ENCODE measurements at regions not wholly inside any gene's neighbourhood (a gene's known extent, or its start where the extent isn't known, plus 50 kb on each side); places are given as distances from the start of the nearest gene placed in this dataset.

- no peak for DNase-seq (ENCODE audit: low read depth)
- TF ChIP-seq CTCF (IDR thresholded peaks at IDR 0.05; ENCODE audit: insufficient read depth, low read length, poor library complexity, severe bottlenecking) = no peak
- Histone ChIP-seq H3K27me3 (ENCODE audit: control insufficient read depth, insufficient read depth, low read length) (no peaks in the 10 kb centered on the region), H3K36me3 (ENCODE audit: control insufficient read depth, insufficient read depth, low read length) (no peaks in the 10 kb centered on the region), H3K4me3 (ENCODE audit: low read depth, low read length) (no peak overlapping the region)
These were observed 351.9 kb downstream of the FOXA2 start for GRCh38 chr20:22232473-22232872.

DNA sequence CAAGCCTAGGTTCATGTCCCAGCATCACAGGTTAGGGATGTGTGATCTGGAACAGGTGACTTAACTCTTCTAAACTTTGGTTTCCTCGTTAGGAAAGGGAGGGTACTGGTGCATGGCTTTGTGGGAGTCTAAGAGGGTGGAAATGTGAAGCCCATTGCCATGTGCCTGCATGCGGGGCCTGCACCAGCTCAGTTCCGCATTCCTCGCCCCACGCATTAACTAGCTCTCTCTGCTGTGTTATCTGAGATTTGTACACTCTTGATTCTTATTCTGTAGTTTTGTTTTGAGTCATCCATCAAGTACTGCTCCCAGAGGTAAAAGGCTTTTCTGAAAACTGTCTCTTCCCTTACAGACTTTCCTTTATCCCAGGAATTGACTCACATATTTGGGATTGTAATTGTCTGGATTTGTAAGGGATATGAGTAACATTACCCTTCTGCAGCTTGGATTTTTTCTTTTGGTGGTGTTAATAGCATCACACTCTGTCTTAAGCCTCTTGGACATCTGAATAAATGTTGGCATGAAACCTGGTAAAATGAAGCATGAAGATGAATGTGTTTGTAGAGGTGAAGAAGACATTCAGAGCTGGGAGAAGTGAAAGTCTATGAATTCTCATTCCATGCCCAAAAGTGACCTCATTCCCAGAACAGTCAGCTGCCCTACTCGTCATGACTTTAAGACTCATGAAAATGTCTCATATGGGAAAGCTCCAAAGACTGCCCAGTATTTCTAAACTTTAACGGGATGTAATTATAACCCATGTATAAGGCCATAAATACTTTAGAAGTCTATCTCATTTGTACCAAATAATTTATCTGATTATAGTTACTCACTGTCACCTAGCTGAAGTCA, 357.3 kb downstream of the FOXA2 start:
- Histone ChIP-seq H3K36me3 (ENCODE audit: control insufficient read depth, insufficient read depth, low read length) (no peaks in the 10 kb centered on the region), H3K27me3 (ENCODE audit: control insufficient read depth, insufficient read depth, low read length) (no peaks in the 10 kb centered on the region), H3K4me3 (ENCODE audit: low read depth, low read length) (no peak overlapping the region)
- DNase-seq (ENCODE audit: low read depth) = no peak
- no peak for TF ChIP-seq CTCF (IDR thresholded peaks at IDR 0.05; ENCODE audit: insufficient read depth, low read length, poor library complexity, severe bottlenecking)

- TF ChIP-seq CTCF (IDR thresholded peaks at IDR 0.05; ENCODE audit: insufficient read depth, low read length, poor library complexity, severe bottlenecking) = no peak
- no peaks in the 10 kb centered on the region for H3K27me3 ChIP-seq (ENCODE audit: control insufficient read depth, insufficient read depth, low read length)
These were observed 361.1 kb downstream of the FOXA2 start for GRCh38 chr20:22223236-22223635.

DNA sequence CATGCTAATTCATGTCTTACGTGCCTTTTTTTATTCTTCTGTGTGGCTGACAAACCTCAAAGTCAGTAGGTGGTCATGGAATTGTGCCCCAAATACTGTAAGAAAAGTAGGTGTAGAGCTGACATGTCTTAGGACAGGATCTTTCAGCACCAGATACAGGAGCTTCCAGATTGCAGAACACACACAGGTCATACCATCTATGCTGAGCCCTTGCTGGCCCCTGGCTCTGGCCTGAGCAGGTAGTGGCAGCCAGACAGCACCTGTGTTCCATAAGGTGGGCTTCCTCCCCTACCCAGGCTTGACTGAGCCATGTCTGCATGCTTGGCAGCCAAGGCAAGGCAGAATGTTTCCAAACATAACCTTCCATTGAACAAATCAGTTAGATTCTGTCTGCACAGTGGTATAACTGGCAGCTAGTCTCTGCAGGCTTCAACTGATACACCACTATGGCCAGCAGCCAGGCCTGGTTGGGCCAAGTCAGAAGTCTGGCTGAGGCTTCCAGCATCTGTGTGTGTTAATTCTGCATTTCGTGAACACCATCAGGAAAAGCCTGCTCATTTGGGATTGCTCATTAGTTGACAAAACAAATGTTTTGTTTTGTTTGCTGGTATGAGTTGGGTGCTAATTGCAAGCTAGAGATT, 366.5 kb downstream of the FOXA2 start:
- no peak for TF ChIP-seq CTCF (IDR thresholded peaks at IDR 0.05; ENCODE audit: insufficient read depth, low read length, poor library complexity, severe bottlenecking)
- H3K4me3 ChIP-seq (ENCODE audit: low read depth, low read length) = no peak overlapping the region
- no peaks in the 10 kb centered on the region for H3K36me3 ChIP-seq (ENCODE audit: control insufficient read depth, insufficient read depth, low read length)
- no peak for DNase-seq (ENCODE audit: low read depth)
- H3K27me3 ChIP-seq (ENCODE audit: control insufficient read depth, insufficient read depth, low read length) = peaks cover 3% of the 10 kb centered on the region

More at GRCh38 chr20:22223236-22223635, 361.1 kb downstream of the FOXA2 start:
- DNase-seq (ENCODE audit: low read depth) = no peak
- no peaks in the 10 kb centered on the region for H3K36me3 ChIP-seq (ENCODE audit: control insufficient read depth, insufficient read depth, low read length)
- no peak overlapping the region for H3K4me3 ChIP-seq (ENCODE audit: low read depth, low read length)

- H3K4me3 ChIP-seq (ENCODE audit: low read depth, low read length) = no peak overlapping the region
- TF ChIP-seq CTCF (IDR thresholded peaks at IDR 0.05; ENCODE audit: insufficient read depth, low read length, poor library complexity, severe bottlenecking) = no peak
These were observed 367.4 kb downstream of the FOXA2 start for GRCh38 chr20:22216984-22217383.

More at GRCh38 chr20:22216984-22217383, 367.4 kb downstream of the FOXA2 start:
- Histone ChIP-seq H3K36me3 (ENCODE audit: control insufficient read depth, insufficient read depth, low read length) (no peaks in the 10 kb centered on the region), H3K27me3 (ENCODE audit: control insufficient read depth, insufficient read depth, low read length) (peaks cover 3% of the 10 kb centered on the region)
- DNase-seq (ENCODE audit: low read depth) = no peak

Measured in kidney epithelial cell (primary cell).